NCI-H2081 (cell line): ENCODE measurements at regions not wholly inside any gene's neighbourhood (a gene's known extent, or its start where the extent isn't known, plus 50 kb on each side); places are given as distances from the start of the nearest gene placed in this dataset.

Experiments used
- DNase-seq, 2 experiments: peaks; one replicate each; lab custom pipeline; 2025; lab: John Stamatoyannopoulos, UW

GRCh38 chr3:71881732-71882131 lies 96.8 kb upstream of the PROK2 start:
- no peak for DNase-seq

GRCh38 chr3:71881041-71881440 lies 96.1 kb upstream of the PROK2 start:
- DNase-seq: no peak

- DNase-seq: no peak
These were observed 94.1 kb upstream of the PROK2 start for GRCh38 chr3:71879089-71879488.

- DNase-seq: no peak
These were observed 91.5 kb upstream of the PROK2 start for GRCh38 chr3:71876135-71877105.

- peak; percentile 73 to 75 for DNase-seq
These were observed 90.6 kb upstream of the PROK2 start for GRCh38 chr3:71875461-71875947.

GRCh38 chr3:71874618-71875017 lies 89.7 kb upstream of the PROK2 start:
- DNase-seq: no peak

GRCh38 chr3:71873093-71873611 lies 88.2 kb upstream of the PROK2 start:
- DNase-seq: no peak

GRCh38 chr3:71872256-71872655 lies 87.3 kb upstream of the PROK2 start:
- no peak for DNase-seq

- no peak for DNase-seq
These were observed 86.1 kb upstream of the PROK2 start for GRCh38 chr3:71870966-71871512.

GRCh38 chr3:71868876-71869275 lies 83.9 kb upstream of the PROK2 start:
- DNase-seq: no peak

- no peak for DNase-seq
These were observed 80.8 kb upstream of the PROK2 start for GRCh38 chr3:71865727-71866126.

GRCh38 chr3:71863563-71864190 lies 78.7 kb upstream of the PROK2 start:
- DNase-seq: no peak

GRCh38 chr3:71862371-71863140 lies 77.6 kb upstream of the PROK2 start:
- no peak for DNase-seq

GRCh38 chr3:71859123-71859519 lies 74.2 kb upstream of the PROK2 start:
- peak; percentile 55 to 63 for DNase-seq

GRCh38 chr3:71858503-71859122 lies 73.7 kb upstream of the PROK2 start:
- DNase-seq: no peak

- DNase-seq: no peak
These were observed 73.0 kb upstream of the PROK2 start for GRCh38 chr3:71857956-71858355.

- DNase-seq: no peak
These were observed 69.8 kb upstream of the PROK2 start for GRCh38 chr3:71854706-71855105.

- no peak for DNase-seq
These were observed 69.1 kb upstream of the PROK2 start for GRCh38 chr3:71854096-71854495.

GRCh38 chr3:71851878-71852277 lies 66.9 kb upstream of the PROK2 start:
- DNase-seq: no peak

GRCh38 chr3:71850654-71851053 lies 65.7 kb upstream of the PROK2 start:
- no peak for DNase-seq

- no peak for DNase-seq
These were observed 64.7 kb upstream of the PROK2 start for GRCh38 chr3:71849681-71850080.
